CD4-positive, CD25-positive, alpha-beta regulatory T cell (primary cell): ENCODE measurements at regions not wholly inside any gene's neighbourhood (a gene's known extent, or its start where the extent isn't known, plus 50 kb on each side); places are given as distances from the start of the nearest gene placed in this dataset.

Experiments
- ATAC-seq, 2 donors: fragments of 150-1000 bp; cut with Tn5 transposase; one replicate each; pipeline ENCODE4 v1.10.0; 2021; ENCODE audit warnings: low read depth in 2 of 2, moderate number of reproducible peaks in 2 of 2, moderate library complexity in 1 of 2
- DNase-seq, 3 donors: peaks; one replicate each; pipeline versions ENCODE4 v3.0.0 to v3.0.0-alpha.2; 2012 to 2022; ENCODE audit warnings: mixed read lengths in 1 of 3
- H3K27ac ChIP-seq: one replicate; pipeline ENCODE4 v1.7.0; 2013; ENCODE audit warnings: mild to moderate bottlenecking, low read length; ENCODE audit not compliant: insufficient read depth, poor library complexity, severe bottlenecking
- H3K27me3 ChIP-seq: one replicate; pipeline ENCODE4 v1.7.0; 2013; ENCODE audit warnings: low read length; ENCODE audit not compliant: control insufficient read depth, insufficient read depth
- H3K36me3 ChIP-seq: one replicate; pipeline ENCODE4 v1.7.0; 2013; ENCODE audit warnings: mild to moderate bottlenecking, low read length, moderate library complexity; ENCODE audit not compliant: control insufficient read depth, insufficient read depth
- H3K4me1 ChIP-seq: 2 replicates; pipeline ENCODE4 v1.7.0; 2013; ENCODE audit warnings: mild to moderate bottlenecking, low read length; ENCODE audit not compliant: insufficient read depth, control insufficient read depth, poor library complexity, severe bottlenecking
- H3K4me3 ChIP-seq: one replicate; pipeline ENCODE4 v1.7.0; 2013; ENCODE audit warnings: low read depth, mild to moderate bottlenecking, low read length, moderate library complexity
- H3K9me3 ChIP-seq, 2 experiments: 1 replicate in 1 of 2; 2 replicates in 1 of 2; pipeline ENCODE4 v1.7.0; 2013; ENCODE audit warnings: low read length in 2 of 2, mild to moderate bottlenecking in 1 of 2, moderate library complexity in 1 of 2; ENCODE audit not compliant: control insufficient read depth in 2 of 2
- H3K27ac Mint-ChIP-seq, 3 donors: one replicate each; pipeline ENCODE4 v1.8.0; 2020 to 2022; ENCODE audit warnings: mild to moderate bottlenecking in 3 of 3, mixed read lengths in 3 of 3, moderate library complexity in 2 of 3
- H3K27me3 Mint-ChIP-seq: one replicate; pipeline ENCODE4 v1.8.0; 2022; ENCODE audit warnings: mild to moderate bottlenecking, mixed read lengths
- H3K36me3 Mint-ChIP-seq: one replicate; pipeline ENCODE4 v1.8.0; 2020; ENCODE audit warnings: mixed read lengths
- H3K4me1 Mint-ChIP-seq, 4 donors: one replicate each; pipeline ENCODE4 v1.8.0; 2020 to 2022; ENCODE audit warnings: mixed read lengths in 4 of 4, mild to moderate bottlenecking in 1 of 4
- H3K4me3 Mint-ChIP-seq, 4 donors: one replicate each; pipeline ENCODE4 v1.8.0; 2020 to 2022; ENCODE audit warnings: mild to moderate bottlenecking in 4 of 4, mixed read lengths in 4 of 4, moderate library complexity in 3 of 4
- H3K9me3 Mint-ChIP-seq, 7 donors: one replicate each; pipeline ENCODE4 v1.8.0; 2020 to 2022; ENCODE audit warnings: mixed read lengths in 7 of 7, mild to moderate bottlenecking in 3 of 7, moderate library complexity in 2 of 7

DNA sequence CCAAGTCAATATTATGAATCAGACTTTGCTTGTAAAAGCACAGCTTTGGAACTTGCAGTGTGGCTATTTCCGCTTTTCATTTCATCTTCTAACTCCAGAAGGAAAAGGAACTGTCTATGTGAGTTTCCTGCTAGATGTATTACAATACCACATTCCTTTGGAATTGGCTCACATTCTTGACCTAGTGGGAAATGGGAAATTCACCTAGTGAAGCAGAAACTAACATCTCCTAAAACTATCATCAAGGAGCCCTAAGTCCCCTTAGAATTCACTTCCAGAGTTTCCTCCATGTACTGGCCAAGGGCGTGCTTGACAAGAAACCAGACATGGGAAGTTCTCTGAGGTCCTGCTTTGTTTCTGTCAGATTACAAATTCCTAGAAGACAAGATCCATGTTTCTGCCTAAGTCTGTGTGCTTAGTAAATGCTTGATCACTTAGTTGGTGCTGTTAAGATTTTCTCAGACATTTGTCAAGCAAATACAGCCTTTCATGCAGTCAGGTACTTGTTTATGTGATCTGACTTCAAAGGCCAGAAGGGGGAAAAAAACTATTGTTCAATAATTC, 275.7 kb upstream of the FN1 start:
- no peak for ATAC-seq

GRCh38 chr2:215707608-215708007, 271.7 kb upstream of the FN1 start:
- ATAC-seq (no peak), DNase-seq (no peak)
- Histone ChIP-seq H3K36me3 (no peaks in the 10 kb centered on the region), H3K9me3 (no peaks in the 10 kb centered on the region), H3K27ac (no peak overlapping the region), H3K4me1 (no peaks in the 10 kb centered on the region), H3K27me3 (no peaks in the 10 kb centered on the region), H3K4me3 (no peak overlapping the region)
- Mint-ChIP-seq H3K4me1 (no peaks in the 10 kb centered on the region), H3K27ac (no peak overlapping the region), H3K4me3 (no peak overlapping the region), H3K9me3 (peaks cover 0 to 6% (median 0%) of the 10 kb centered on the region in 7 donors), H3K27me3 (no peaks in the 10 kb centered on the region), H3K36me3 (no peaks in the 10 kb centered on the region)

More for the DNA sequence above, 275.7 kb upstream of the FN1 start:
- H3K9me3 Mint-ChIP-seq, result peaks cover 0 to 4% (median 0%) of the 10 kb centered on the region in 7 donors
- H3K27me3 ChIP-seq, result no peaks in the 10 kb centered on the region
- DNase-seq, result no peak
- H3K4me1 Mint-ChIP-seq, result no peaks in the 10 kb centered on the region
- H3K4me3 Mint-ChIP-seq, result no peak overlapping the region
- H3K9me3 ChIP-seq, result no peaks in the 10 kb centered on the region
- no peaks in the 10 kb centered on the region for H3K36me3 ChIP-seq
- H3K27ac Mint-ChIP-seq, result no peak overlapping the region
- no peaks in the 10 kb centered on the region for H3K4me1 ChIP-seq
- no peak overlapping the region for H3K27ac ChIP-seq
- H3K4me3 ChIP-seq, result no peak overlapping the region
- H3K27me3 Mint-ChIP-seq, result peaks cover 4% of the 10 kb centered on the region
- no peaks in the 10 kb centered on the region for H3K36me3 Mint-ChIP-seq

DNA sequence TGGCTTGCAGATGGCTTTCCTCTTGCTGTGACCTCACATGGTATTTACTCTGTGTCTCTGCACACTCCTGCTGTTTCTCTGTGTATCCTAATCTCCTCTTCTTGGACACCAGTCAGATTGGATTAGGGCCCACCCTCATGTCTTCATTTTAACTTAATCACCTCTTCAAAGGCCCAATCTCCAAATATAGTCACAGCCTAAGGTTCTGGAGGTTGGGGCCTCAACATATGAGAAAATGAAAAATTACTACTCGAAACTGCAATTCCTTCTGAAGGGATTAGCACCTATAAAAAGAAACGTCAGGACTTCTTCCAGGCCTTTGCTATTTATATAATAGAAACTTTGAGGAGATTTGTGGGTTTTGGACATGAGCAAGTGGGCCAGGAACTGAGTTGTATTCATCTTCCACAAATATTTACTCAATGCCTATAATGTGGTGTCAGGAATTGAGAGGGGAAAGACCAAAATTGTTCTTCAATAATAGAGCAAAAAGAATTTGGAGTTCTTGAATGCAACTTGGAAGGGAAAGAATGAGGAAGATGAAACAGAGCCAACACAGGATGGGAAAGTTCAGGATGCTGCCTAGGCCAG, 270.0 kb upstream of the FN1 start:
- no peaks in the 10 kb centered on the region for H3K4me1 ChIP-seq
- H3K4me3 ChIP-seq, result no peak overlapping the region
- Mint-ChIP-seq H3K4me1 (no peaks in the 10 kb centered on the region), H3K36me3 (no peaks in the 10 kb centered on the region), H3K4me3 (no peak overlapping the region), H3K27ac (no peak overlapping the region), H3K9me3 (peaks cover 0 to 6% (median 0%) of the 10 kb centered on the region in 7 donors), H3K27me3 (no peaks in the 10 kb centered on the region)
- no peak overlapping the region for H3K27ac ChIP-seq
- DNase-seq (no peak), ATAC-seq (no peak)
- no peaks in the 10 kb centered on the region for H3K9me3 ChIP-seq
- no peaks in the 10 kb centered on the region for H3K27me3 ChIP-seq
- H3K36me3 ChIP-seq, result no peaks in the 10 kb centered on the region

DNA sequence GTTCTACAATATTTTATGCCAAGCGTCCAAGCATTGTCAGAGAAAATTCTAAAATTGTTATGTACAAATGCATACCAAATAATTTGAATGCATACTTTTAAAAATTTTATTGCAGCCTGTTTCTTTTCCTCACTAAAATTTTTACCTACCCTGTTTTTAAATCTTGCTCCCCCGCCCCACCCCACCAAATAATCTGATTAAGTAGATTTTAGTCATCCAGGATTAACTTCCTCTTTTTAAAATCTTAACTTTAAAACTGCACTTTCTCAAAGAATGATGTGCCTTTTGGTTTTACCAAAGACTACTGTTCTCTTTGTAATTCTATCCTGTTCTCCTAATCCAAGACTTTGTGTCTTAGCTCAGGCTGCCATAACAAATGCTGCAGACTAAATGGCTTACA, 269.4 kb upstream of the FN1 start:
- Histone ChIP-seq H3K4me3 (no peak overlapping the region), H3K27ac (no peak overlapping the region), H3K4me1 (no peaks in the 10 kb centered on the region), H3K9me3 (no peaks in the 10 kb centered on the region), H3K36me3 (no peaks in the 10 kb centered on the region), H3K27me3 (no peaks in the 10 kb centered on the region)
- ATAC-seq (no peak), DNase-seq (no peak)
- no peaks in the 10 kb centered on the region for H3K27me3 Mint-ChIP-seq
- peaks cover 0 to 6% (median 0%) of the 10 kb centered on the region in 7 donors for H3K9me3 Mint-ChIP-seq
- no peaks in the 10 kb centered on the region for H3K36me3 Mint-ChIP-seq
- no peak overlapping the region for H3K27ac Mint-ChIP-seq
- no peaks in the 10 kb centered on the region for H3K4me1 Mint-ChIP-seq
- no peak overlapping the region for H3K4me3 Mint-ChIP-seq

DNA sequence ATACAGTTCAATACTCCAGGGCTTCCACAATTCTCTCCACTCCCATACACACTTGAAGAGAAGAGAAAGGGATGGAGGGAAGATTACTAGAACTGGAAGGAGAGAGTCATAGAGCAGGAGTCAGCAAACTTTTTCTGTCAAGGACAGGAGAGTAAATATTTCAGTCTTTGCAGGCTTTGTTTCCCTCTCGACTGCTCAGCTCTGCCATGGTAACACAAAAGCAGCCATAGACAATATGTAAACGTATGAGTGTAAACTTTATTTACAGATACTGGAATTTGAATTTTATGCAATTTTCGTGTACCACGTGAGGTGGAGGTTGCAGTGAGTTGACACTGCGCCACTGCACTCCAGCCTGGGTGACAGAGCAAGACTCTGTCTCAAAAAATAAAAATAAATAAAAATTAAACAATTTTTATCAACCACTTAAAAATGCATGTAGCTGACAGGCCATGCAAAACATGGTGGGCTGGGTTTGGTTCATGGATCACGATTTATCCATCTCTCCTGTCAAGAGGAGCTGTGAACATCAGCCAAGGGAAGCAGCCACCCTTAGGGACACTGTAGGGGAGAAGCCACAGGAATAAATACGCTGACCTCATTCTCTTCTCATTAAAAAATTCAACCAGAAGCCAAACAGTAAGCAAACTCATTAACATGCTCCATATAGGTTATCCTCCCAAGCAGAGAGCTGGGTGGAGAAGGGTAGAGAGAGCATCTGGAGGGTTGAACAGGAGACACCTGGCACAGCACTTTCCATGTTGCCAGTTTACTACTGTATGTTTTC, 266.4 kb upstream of the FN1 start:
- ATAC-seq (no peak), DNase-seq (no peak)
- Mint-ChIP-seq H3K4me1 (no peaks in the 10 kb centered on the region), H3K36me3 (no peaks in the 10 kb centered on the region), H3K4me3 (no peak overlapping the region), H3K27me3 (no peaks in the 10 kb centered on the region), H3K27ac (no peak overlapping the region), H3K9me3 (peaks cover 0 to 5% (median 0%) of the 10 kb centered on the region in 7 donors)
- no peaks in the 10 kb centered on the region for H3K4me1 ChIP-seq
- no peak overlapping the region for H3K4me3 ChIP-seq
- no peaks in the 10 kb centered on the region for H3K9me3 ChIP-seq
- H3K36me3 ChIP-seq, result no peaks in the 10 kb centered on the region
- H3K27me3 ChIP-seq, result no peaks in the 10 kb centered on the region
- H3K27ac ChIP-seq, result no peak overlapping the region

- no peaks in the 10 kb centered on the region for H3K27me3 ChIP-seq
- no peaks in the 10 kb centered on the region for H3K9me3 ChIP-seq
- no peaks in the 10 kb centered on the region for H3K27me3 Mint-ChIP-seq
- DNase-seq, result no peak
- H3K9me3 Mint-ChIP-seq, result peaks cover 0 to 5% (median 0%) of the 10 kb centered on the region in 7 donors
- no peak overlapping the region for H3K27ac ChIP-seq
- H3K27ac Mint-ChIP-seq, result no peak overlapping the region
- no peaks in the 10 kb centered on the region for H3K36me3 Mint-ChIP-seq
- no peaks in the 10 kb centered on the region for H3K4me1 Mint-ChIP-seq
- ATAC-seq, result no peak
- H3K4me1 ChIP-seq, result no peaks in the 10 kb centered on the region
- H3K4me3 Mint-ChIP-seq, result no peak overlapping the region
- H3K36me3 ChIP-seq, result no peaks in the 10 kb centered on the region
- H3K4me3 ChIP-seq, result no peak overlapping the region
These were observed 264.1 kb upstream of the FN1 start for GRCh38 chr2:215699700-215700538.

- no peaks in the 10 kb centered on the region for H3K4me1 Mint-ChIP-seq
- H3K36me3 Mint-ChIP-seq, result no peaks in the 10 kb centered on the region
- DNase-seq (no peak), ATAC-seq (no peak)
- Histone ChIP-seq H3K27me3 (no peaks in the 10 kb centered on the region), H3K4me3 (no peak overlapping the region), H3K4me1 (no peaks in the 10 kb centered on the region), H3K36me3 (no peaks in the 10 kb centered on the region), H3K9me3 (no peaks in the 10 kb centered on the region), H3K27ac (no peak overlapping the region)
- peaks cover 0 to 5% (median 0%) of the 10 kb centered on the region in 7 donors for H3K9me3 Mint-ChIP-seq
- H3K27ac Mint-ChIP-seq, result no peak overlapping the region
- no peak overlapping the region for H3K4me3 Mint-ChIP-seq
- no peaks in the 10 kb centered on the region for H3K27me3 Mint-ChIP-seq
These were observed 263.1 kb upstream of the FN1 start for GRCh38 chr2:215699018-215699417.
